DMS53 (cell line): ENCODE measurements at regions not wholly inside any gene's neighbourhood (a gene's known extent, or its start where the extent isn't known, plus 50 kb on each side); places are given as distances from the start of the nearest gene placed in this dataset.

Experiments used
- DNase-seq: peaks from one replicate; lab custom pipeline; 2025; lab: John Stamatoyannopoulos, UW

GRCh38 chr2:43086451-43087221 lies 139.8 kb downstream of the ZFP36L2 start:
- no peak for DNase-seq

- no peak for DNase-seq
Measured at GRCh38 chr2:43085929-43086328, 140.5 kb downstream of the ZFP36L2 start.

- DNase-seq: no peak
Measured at GRCh38 chr2:43085505-43085904, 140.9 kb downstream of the ZFP36L2 start.

- no peak for DNase-seq
Measured at GRCh38 chr2:43084699-43085091, 141.7 kb downstream of the ZFP36L2 start.

- no peak for DNase-seq
Measured at GRCh38 chr2:43083710-43084698, 142.4 kb downstream of the ZFP36L2 start.

- no peak for DNase-seq
Measured at GRCh38 chr2:43082903-43083677, 143.3 kb downstream of the ZFP36L2 start.

- DNase-seq: no peak
Measured at GRCh38 chr2:43082111-43082894, 144.1 kb downstream of the ZFP36L2 start.

- no peak for DNase-seq
Measured at GRCh38 chr2:43081131-43081765, 145.2 kb downstream of the ZFP36L2 start.

- DNase-seq: no peak
Measured at GRCh38 chr2:43080571-43081021, 145.8 kb downstream of the ZFP36L2 start.

GRCh38 chr2:43078781-43079755 lies 147.3 kb downstream of the ZFP36L2 start:
- no peak for DNase-seq

- no peak for DNase-seq
Measured at GRCh38 chr2:43078301-43078700, 148.1 kb downstream of the ZFP36L2 start.

GRCh38 chr2:43077876-43078275 lies 148.5 kb downstream of the ZFP36L2 start:
- no peak for DNase-seq

- DNase-seq: no peak
Measured at GRCh38 chr2:43076676-43077075, 149.7 kb downstream of the ZFP36L2 start.

GRCh38 chr2:43075811-43076585 lies 150.4 kb downstream of the ZFP36L2 start:
- no peak for DNase-seq

- DNase-seq: peak; percentile 71
Measured at GRCh38 chr2:43075054-43075593, 151.3 kb downstream of the ZFP36L2 start.

GRCh38 chr2:43074592-43075053 lies 151.8 kb downstream of the ZFP36L2 start:
- no peak for DNase-seq

GRCh38 chr2:43074052-43074451 lies 152.4 kb downstream of the ZFP36L2 start:
- DNase-seq: no peak

- no peak for DNase-seq
Measured at GRCh38 chr2:43073401-43073825, 153.0 kb downstream of the ZFP36L2 start.
